AG10803 (cell line): ENCODE measurements at regions not wholly inside any gene's neighbourhood (a gene's known extent, or its start where the extent isn't known, plus 50 kb on each side); places are given as distances from the start of the nearest gene placed in this dataset.

Experiments used
- DNase-seq: peaks from one replicate; pipeline ENCODE4 v3.0.0; 2010; ENCODE audit warnings: low read depth
- H3K4me3 ChIP-seq: 2 replicates; pipeline ENCODE4 v1.5.1; 2011; ENCODE audit warnings: mild to moderate bottlenecking, low read length, control low read depth
- TF ChIP-seq, protein P1 (sequence below): conservative IDR thresholded peaks from 2 replicates; pipeline ENCODE4 v1.5.1; 2011; ENCODE audit warnings: mild to moderate bottlenecking, low read length, control low read depth, inconsistent platforms

- TF ChIP-seq, protein P1, sequence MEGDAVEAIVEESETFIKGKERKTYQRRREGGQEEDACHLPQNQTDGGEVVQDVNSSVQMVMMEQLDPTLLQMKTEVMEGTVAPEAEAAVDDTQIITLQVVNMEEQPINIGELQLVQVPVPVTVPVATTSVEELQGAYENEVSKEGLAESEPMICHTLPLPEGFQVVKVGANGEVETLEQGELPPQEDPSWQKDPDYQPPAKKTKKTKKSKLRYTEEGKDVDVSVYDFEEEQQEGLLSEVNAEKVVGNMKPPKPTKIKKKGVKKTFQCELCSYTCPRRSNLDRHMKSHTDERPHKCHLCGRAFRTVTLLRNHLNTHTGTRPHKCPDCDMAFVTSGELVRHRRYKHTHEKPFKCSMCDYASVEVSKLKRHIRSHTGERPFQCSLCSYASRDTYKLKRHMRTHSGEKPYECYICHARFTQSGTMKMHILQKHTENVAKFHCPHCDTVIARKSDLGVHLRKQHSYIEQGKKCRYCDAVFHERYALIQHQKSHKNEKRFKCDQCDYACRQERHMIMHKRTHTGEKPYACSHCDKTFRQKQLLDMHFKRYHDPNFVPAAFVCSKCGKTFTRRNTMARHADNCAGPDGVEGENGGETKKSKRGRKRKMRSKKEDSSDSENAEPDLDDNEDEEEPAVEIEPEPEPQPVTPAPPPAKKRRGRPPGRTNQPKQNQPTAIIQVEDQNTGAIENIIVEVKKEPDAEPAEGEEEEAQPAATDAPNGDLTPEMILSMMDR = no peak
- DNase-seq = no peak
- H3K4me3 ChIP-seq = no peak overlapping the region
Observed at GRCh38 chr1:79775402-79775801, 768.9 kb upstream of the ADGRL4 start.

- TF ChIP-seq, protein P1 = no peak
- H3K4me3 ChIP-seq = no peak overlapping the region
- no peak for DNase-seq
Observed at GRCh38 chr1:79773385-79773784, 766.9 kb upstream of the ADGRL4 start.

DNA sequence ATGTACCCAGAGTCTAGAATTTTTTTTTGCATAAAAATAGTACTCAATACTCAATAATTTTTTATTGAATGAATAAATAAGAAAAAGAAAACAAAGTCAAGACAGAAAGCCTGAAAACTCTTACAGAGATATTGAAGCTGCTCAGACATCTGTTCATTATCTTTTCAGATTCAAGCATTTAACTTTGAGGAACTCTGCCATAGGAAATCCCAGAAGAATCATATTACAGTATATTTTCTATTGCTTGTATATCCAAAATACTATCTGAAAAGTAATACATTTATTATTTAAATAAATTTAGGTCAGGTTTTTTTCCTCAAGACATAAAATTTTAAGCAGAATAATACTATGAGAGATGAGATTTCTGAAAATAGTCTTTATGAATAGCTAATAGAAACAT, 755.9 kb upstream of the ADGRL4 start:
- no peak for DNase-seq
- TF ChIP-seq, protein P1 = no peak
- H3K4me3 ChIP-seq = no peak overlapping the region

GRCh38 chr1:79760531-79760930, 754.0 kb upstream of the ADGRL4 start:
- DNase-seq = no peak
- TF ChIP-seq, protein P1 = no peak
- H3K4me3 ChIP-seq = no peak overlapping the region

GRCh38 chr1:79749607-79750006, 743.1 kb upstream of the ADGRL4 start:
- TF ChIP-seq, protein P1 = no peak
- DNase-seq = no peak
- H3K4me3 ChIP-seq = no peak overlapping the region

- no peak for DNase-seq
- TF ChIP-seq, protein P1 = no peak
- H3K4me3 ChIP-seq = no peak overlapping the region
Observed at GRCh38 chr1:79745929-79746328, 739.4 kb upstream of the ADGRL4 start.

- no peak overlapping the region for H3K4me3 ChIP-seq
- no peak for DNase-seq
- TF ChIP-seq, protein P1 = no peak
Observed at GRCh38 chr1:79744746-79745145, 738.2 kb upstream of the ADGRL4 start.
